ENCODE measurements at regions not wholly inside any gene's neighbourhood (a gene's known extent, or its start where the extent isn't known, plus 50 kb on each side); places are given as distances from the start of the nearest gene placed in this dataset.
A peak's percentile ranks its signal among the peaks of the same experiment; 100 is the strongest.

DNA sequence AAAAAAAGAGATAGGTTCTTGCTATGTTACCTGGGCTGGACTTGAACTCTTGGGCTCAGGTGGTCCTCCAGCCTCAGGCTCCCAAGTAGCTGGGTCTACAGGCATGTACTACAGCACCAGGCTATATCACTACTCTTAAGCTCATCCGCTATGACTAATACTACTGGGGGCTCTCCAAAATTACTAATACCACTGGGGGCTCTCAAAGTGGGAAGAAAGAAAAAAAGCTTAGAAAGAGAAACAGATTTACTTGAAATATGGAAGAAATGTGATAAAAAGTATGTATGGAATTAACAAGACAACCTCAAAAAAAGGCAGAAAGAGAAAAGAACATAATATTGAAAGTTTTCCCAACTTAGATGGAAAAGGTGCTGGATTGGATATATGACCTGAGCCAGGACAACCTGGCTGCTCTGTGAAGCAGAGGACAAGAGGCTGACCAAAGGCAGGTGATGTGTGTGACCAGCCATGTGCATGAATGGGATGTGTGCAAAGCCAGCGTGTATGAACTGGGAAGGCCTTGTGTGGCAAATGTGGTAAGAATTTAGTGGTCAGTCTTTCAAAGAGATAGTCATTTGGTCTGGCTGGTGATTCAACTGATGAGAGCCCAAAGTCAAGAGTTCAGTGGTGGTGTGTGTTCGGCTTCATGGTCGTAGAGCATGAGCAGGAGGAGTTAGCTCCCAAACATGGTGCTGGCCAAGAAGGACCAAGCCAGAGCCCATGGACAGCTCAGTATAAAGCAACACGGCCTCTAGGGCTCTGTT lies 232.4 kb upstream of the KLF14 start:
- peak; percentile 92 for DNase-seq (ENCODE audit: low read depth)

DNA sequence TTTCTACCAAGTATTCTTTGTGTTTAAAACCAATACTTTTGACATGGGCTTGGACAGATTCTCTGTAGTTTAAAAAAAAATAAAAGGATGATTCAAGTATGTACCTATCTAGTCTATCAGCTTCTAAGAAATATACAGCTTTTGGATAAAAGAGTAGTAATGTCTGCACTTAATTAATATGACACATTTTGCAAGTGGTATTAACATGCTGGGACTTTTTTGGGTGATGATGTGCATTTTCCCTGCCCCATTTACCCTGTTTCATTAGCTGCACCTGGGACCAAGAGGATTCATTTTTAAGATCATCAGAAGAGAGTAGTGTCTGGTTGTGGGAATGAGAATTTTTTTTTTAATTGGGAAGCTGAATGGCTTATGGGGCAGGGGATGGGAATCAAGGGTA lies 236.2 kb upstream of the KLF14 start:
- no peak for DNase-seq (ENCODE audit: low read depth)

DNA sequence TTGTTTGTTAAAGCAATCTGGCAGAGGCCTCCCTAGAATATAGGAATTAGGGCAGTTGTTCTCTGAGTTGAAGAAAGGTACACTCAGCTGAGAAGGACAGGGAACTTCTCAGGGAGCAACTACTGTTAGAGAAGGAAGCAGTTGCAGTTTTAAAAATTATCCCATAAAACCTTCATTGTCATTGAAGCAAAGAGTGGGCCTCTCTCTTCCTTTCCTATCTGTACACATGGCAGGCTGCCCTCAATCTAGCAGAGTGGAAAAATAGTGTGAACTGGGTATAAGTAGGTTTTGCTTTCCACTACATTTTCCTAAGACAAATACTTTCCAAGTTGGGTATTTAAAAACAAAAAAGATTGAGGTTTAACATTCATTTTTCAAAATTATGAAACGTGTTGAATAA lies 236.7 kb upstream of the KLF14 start:
- DNase-seq (ENCODE audit: low read depth): peak; percentile 36

DNA sequence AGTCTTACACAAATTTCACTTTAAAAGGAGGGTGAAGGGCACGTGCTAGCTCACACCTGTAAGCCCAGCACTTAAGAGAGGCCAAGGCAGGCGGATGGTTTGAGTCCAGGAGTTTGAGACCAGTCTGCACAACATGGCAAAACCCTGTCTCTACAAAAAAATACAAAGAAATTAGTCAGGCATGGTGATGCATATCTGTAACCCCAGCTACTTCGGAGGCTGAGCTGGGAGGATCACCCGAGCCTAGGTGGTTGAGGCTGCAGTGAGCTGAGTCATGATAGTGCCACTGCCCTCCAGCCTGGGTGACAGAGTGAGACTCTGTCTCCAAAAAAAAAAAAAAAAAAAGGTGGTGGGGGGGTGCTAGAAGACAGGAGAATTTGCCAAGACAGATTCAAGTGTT lies 237.3 kb upstream of the KLF14 start:
- peak; percentile 28 for DNase-seq (ENCODE audit: low read depth)

DNA sequence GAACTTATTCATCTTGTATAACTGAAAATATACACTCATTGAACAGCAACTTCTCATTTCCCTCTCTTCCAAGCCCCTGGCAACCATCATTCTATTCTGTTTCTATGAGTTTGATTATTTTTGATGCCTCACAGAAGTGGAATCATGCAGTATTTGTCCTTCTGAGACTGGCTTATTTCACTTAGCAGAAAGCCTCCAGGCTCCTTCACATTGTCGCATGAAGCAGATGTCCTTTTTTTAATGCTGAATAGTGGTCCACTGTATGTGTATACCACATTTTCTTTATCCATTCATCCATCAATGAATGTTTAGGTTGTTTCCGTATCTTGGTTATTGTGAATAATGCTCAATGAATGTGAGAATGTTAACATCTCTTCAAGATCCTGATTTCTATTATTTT lies 238.2 kb upstream of the KLF14 start:
- DNase-seq (ENCODE audit: low read depth): peak; percentile 33

DNA sequence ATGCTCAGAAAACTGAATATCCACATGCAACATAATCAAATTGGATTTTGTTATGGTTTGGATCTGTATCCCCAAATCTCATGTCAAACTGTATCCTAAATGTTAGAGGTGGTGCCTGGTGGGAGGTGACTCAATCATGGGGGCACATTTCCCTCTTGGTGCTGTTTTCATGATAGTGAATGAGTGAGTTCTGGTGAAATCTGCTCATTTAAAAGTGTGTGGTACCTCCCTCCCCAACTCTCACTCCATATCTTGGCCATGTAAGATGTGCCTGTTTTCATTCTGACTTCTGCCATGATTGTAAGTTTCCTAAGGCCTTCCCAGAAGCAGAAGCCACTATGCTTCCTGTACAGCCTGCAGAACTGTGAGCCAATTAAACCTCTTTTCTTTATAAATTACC lies 239.6 kb upstream of the KLF14 start:
- DNase-seq (ENCODE audit: low read depth): no peak

DNA sequence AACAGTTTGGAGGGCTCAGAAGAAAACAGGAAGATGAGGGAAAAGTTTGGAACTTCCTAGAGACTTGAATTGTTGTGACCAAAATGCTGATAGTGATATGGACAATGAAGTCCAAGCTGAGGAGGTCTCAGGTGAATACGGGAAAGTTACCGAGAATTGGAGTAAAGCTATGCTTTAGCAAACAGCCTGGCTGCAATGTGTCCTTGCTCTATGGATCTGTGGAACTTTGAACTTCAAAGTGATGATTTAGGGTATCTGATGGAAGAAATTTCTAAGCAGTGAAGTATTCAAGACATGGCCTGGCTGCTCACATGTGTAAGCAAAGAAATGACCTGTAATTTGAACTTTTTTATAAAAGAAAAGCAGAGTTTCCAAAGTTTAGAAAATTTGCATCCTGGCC lies 240.2 kb upstream of the KLF14 start:
- no peak for DNase-seq (ENCODE audit: low read depth)

DNA sequence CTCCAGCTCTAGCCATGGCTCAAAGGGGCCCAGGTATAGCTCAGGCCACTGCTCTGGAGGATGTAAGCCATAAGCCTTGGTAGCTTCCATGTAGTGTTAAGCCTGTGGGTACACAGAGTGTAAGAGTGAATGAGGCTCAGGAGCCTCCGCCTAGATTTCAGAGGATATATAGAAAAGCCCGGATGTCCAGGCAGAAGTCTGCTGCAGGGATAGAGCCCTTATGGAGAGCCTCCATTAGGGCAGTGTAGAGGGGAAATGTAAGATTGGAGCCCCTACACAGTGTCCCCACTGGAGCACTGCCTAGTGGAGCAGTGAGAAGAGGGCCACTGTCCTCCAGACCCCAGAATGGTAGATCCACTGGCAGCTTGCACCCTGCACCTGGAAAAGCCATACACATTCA lies 240.8 kb upstream of the KLF14 start:
- no peak for DNase-seq (ENCODE audit: low read depth)

DNA sequence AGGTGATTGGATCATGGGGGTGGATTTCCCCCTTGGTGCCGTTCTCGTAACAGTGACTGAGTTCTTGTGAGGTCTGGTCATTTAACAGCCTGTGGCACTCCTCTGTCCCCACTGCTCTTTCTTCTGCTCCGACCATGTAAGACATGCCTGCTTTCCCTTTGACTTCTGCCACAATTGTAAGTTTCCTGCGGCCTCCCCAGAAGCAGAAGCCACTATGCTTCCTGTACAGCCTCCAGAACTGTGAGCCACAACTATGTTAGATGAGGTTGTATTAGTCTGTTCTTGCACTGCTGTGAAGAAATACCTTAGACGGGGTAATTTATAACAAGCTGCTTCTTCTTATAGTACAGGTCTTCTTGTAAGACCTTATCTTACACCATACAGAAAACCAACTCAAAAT lies 241.7 kb upstream of the KLF14 start:
- DNase-seq (ENCODE audit: low read depth): no peak

DNA sequence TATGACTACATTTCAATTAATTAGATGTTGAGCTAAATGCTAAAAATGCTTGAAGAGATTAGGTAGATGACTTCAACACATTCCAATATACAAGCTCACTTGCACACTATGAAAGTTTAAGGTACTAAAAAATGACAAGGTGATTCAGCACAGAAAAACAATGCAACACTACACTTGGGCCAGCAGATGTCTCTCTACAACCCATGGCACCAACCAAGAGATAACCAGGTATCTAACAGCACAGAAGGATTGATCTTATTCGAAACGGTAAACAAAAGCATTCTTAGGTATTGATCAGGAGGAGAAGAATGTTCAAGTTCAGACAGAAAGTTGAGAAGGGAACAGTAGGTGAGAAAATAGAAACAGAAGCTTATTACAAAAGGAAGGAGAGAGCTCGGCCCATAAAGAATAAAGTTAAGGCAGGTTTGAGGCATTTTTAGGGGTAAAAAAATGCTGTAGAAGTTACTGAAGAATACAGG lies 248.2 kb upstream of the KLF14 start:
- peak; percentile 42 for DNase-seq (ENCODE audit: low read depth)

DNA sequence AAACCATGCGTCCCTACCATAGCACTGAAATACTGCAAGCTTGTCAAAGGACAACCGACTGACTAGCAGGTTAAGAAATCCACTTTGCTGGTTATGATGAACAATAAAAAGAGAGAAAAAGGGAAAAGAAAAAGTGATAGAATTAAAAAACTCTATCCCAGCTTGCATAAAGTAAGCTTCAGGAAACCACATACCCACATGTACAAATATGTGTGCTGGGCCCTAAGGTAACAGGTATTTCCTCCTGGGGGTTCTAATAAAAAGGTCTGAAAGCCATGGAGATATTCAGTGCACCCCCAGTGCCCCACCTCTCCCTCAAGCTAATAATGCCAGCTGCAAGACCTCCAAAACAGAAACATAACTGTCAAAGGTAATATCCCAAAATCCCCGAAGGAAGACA lies 248.6 kb upstream of the KLF14 start:
- no peak for DNase-seq (ENCODE audit: low read depth)

DNA sequence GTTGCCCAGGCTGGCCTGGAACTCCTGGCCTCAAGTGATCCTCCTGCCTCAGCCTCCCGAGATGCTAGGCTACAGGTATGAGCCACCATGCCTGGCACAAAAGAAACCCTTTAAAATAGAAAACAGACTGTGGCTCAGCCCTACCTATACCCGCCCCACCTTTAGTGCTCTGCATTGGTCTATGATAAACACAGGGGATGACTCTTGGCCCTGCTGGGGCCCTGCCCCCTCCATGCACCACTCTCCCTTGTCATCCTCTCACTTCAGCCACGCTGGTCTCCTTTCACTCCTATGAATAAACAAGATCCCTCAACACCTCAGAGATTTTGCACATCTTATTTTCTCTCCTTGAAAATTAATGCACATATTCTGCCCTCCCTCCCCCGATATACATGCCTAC lies 251.4 kb upstream of the KLF14 start:
- no peak for DNase-seq (ENCODE audit: low read depth)

DNA sequence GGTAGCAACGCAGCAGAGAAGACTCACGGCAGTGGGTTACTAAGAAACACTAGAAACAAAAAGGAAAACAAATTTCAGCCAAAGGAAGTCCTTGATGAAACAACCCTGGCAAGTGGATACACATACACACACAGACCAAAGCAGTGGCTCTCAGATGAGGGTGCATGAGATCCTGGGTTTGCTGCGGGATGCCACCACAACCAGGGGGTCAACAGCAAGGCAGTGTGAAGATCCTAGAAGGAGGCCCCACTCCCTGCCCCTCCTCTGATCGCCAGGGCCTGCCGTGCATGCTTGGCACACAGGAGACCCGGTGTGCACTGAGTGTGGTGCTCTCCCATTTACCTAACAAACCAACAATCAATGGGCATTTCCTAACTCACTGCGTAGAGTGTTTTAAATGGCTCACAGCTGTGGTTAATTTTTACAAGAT lies 252.3 kb upstream of the KLF14 start:
- DNase-seq (ENCODE audit: low read depth): no peak

DNA sequence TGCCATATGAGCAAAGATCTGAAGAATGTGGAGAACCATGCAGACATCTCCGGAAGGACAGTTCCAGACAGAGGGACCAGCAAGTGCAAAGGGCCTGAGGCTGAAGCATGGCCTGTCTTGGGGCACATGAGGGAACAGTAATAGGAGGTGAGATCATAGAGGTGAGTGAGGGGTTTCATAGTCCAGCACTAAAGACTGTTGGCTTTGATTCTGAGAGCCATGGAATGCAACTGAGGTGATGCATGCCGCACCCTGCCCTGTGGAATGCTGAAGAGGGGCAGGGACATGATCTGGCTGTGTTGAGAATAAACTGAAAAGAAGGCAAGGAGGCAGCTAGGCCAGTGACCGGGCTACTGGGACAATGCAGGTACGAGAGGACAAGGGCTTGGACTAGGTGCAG lies 253.1 kb upstream of the KLF14 start:
- no peak for DNase-seq (ENCODE audit: low read depth)

DNA sequence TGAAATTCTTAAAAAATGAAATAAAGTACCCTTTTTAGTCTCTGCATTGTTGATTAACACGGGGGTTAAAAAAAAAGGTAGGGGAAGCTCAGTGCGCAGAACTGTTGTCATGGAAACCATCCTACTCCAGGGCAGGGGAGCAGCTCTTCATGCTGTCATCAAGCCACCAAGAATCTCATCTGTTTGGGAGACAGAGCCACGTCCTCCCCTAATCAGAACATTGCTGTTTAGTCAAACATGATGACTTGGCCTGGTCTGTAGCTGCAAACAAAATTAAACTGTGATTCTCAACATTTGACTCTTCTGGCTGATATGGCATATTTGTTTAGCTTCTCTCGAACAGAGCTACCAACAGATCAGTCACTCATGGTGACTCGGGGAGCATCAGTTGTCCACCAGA lies 254.4 kb upstream of the KLF14 start:
- DNase-seq (ENCODE audit: low read depth): no peak

DNA sequence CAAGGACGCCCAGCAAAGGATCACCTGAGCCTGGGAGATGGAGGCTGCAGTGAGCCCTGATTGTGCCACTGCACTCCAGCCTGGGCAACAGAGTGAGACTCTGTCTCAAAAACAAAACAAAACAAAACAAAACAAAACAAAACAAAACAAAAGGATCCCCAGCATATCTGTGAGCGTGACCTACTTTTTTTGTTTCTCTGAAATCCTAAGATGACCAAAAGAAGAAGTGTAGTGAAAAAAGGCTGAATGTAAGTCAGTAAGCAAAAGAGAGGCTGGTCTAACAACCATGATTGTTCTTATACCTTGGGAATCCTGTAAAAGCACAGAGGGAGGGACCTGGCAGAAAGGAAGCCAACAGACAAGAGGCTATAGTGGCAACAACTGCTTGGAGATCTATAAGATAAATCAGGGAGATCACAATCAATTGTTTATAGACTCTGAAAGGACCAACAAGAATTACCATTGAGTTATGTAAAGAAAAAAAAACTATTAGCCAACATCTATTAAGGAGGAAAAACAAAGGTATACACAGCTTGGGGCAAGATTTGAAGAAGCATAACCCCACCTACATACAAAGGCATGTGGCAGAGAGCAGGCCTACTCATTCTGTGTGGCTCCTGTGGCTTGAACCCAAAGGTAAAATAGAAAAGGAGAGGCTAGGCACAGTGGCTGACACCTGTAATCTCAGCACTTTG lies 255.2 kb upstream of the KLF14 start:
- no peak for DNase-seq (ENCODE audit: low read depth)

DNA sequence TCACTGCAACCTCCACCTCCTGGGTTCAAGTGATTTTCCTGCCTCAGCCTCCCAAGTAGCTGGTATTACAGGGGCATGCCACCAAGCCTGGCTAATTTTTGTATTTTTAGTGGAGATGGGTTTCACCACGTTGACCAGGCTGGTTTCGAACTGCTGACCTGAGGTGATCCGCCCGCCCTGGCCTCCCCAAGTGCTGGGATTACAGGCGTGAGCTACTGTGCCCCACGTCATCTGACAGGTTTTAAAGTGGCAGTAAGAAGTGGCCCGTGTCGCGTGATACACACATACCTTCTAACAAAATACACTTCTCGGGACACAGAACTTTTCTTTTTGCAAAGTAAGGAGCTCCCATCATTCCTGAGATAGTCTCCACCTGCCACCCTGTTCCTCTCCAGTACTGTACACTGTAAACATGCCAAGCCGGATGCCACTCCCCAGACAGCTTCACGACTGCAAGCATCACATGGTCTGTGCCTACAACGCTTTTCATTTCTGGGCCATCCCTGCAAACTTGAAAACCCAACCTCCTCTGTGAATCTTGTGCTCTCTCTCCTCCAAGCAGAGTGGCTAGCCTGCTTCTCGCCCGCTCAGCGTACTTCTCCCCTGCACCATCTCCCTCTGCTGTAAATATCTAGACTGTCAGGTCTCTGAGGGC lies 256.3 kb upstream of the KLF14 start:
- no peak for DNase-seq (ENCODE audit: low read depth)

DNA sequence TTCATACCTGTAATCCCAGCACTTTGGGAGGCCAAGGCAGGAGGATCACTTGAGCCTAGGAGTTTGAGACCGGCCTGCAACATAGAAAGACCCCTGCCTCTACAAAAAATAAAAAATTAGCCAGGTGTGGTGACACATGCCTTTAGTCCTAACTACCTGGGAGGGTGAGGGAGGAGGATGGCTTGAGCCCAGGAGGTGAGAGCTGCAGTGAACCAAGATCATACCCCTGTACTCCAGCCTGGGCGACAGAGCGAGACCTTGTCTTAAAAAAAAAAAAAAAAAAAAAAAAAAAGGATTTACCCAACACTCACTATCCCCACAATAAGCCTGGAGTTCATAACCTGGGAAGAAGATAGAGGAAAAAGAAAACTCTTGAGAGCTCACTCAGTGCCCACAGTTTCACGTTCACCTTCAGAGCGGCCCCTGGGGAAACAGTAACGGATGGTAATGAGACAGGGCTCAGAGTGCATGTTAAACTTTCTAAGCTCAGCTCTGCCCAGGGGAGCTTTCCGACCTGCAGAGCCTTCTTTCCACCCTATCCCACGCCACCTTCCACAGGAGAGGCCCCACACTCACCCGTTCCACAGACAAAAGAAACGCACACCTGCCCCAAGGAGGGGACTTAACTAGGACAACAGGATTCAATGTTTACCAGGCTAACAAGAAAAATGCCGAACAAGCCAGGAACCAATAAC lies 259.8 kb upstream of the KLF14 start:
- no peak for DNase-seq (ENCODE audit: low read depth)

DNA sequence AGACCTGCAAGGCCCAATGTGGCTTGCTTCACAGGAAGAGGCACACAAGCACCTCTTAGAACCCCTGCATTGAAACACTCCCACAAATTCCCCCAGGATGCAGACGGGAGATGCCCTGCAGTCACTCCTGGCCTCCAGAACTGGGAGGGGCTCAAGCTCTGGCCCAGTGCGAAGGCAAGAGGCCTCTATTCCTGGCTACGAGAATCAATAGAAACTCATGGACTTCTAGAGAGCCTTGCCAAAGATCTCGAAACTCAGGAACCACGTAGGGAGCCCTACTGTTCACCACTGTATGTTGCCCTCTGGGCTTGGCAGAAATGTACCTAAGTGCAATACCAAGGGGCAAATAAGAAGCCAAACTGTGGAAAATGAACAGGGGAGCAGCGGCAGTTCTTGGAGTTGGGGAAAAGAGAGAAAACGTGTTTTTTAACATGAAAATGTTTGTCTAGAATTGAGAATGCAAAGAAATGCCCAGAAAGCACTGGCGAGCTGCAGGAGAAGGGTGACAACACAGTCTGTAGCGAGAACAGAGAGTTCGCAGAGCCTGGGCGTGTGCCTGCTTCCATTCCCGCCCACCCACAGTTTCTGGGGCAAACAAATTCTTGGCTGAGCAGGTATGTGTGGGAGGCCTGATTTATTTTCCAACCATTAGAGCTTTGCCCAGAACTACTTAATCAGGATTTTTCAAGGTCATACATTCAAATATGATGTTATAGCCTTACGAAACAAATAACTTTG lies 260.5 kb upstream of the KLF14 start:
- DNase-seq (ENCODE audit: low read depth): no peak

DNA sequence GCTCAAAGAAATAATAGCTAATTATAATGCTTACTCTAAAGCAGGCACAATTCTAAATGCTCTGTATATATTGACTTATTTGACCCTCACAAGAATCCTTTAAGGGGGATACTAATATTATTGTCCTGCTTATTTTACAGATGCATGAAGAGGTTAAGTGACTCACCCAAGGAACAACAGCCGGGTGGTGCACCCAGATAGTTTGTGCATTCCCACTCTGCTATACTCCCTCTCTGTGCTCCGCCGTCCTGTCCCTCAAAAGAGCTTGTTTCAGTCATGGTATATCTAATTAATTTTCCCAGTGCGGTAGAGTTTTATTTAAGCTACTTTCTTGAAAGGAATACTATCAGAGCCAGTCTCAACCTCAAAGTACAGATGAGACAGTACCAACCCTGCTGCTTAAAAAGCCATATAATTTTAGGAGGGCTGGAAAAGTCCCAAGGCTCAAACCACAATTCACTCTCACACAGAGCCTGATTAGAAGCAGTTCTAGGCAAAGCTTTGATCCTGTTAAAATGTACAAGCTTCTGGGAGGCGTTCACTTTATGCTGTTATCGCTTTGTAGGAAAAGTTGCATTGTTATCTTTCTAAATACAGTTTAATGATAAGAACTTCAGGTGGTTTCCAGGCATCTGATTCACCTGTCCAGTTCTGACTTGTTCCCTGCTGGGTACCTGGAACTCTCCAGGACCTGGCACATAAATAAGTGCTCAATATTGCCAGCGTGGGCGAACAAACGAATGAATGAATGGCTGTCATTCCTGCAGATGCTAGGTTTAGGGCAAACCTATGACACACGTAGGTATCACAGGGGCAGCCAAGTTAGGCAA lies 261.5 kb upstream of the KLF14 start:
- peak; percentile 28 for DNase-seq (ENCODE audit: low read depth)

All from RPMI7951 (cell line).